SK-N-SH treated with all-trans-retinoic acid at 6 μM for 48 hours (cell line): ENCODE measurements at regions not wholly inside any gene's neighbourhood (a gene's known extent, or its start where the extent isn't known, plus 50 kb on each side); places are given as distances from the start of the nearest gene placed in this dataset.

Experiments
- ATAC-seq: fragments of 200-7000 bp; cut with Tn5 transposase; 3 replicates; pipeline ENCODE4 v1.9.1; 2020; ENCODE audit warnings: mild to moderate bottlenecking, moderate library complexity
- ARNTL ChIP-seq: fragments of 450-650 bp; formaldehyde crosslinking; IDR thresholded peaks from 2 replicates; pipeline ENCODE4 v1.5.0; 2020; ENCODE audit warnings: low read depth, mild to moderate bottlenecking, moderate library complexity, borderline replicate concordance
- BACH2 ChIP-seq: fragments of 250-450 bp; sonication (Bioruptor Pico); IDR thresholded peaks from 2 replicates; pipeline ENCODE4 v1.9.0; 2021; ENCODE audit warnings: mild to moderate bottlenecking, borderline replicate concordance
- CREB5 ChIP-seq: fragments of 250-450 bp; sonication (Bioruptor Pico); IDR thresholded peaks from 2 replicates; pipeline ENCODE4 v1.5.1; 2020; ENCODE audit warnings: low read depth, mild to moderate bottlenecking, moderate library complexity
- ESRRG ChIP-seq: fragments of 250-450 bp; sonication (Bioruptor Pico); IDR thresholded peaks from 2 replicates; pipeline ENCODE4 v1.6.1; 2021; ENCODE audit warnings: mild to moderate bottlenecking
- OSR1 ChIP-seq: fragments of 250-450 bp; sonication (Bioruptor Pico); IDR thresholded peaks from 2 replicates; pipeline ENCODE4 v1.8.0; 2022; ENCODE audit warnings: moderate library complexity, mild to moderate bottlenecking, inconsistent platforms
- POU6F1 ChIP-seq: fragments of 250-450 bp; sonication (Bioruptor Pico); IDR thresholded peaks from 2 replicates; pipeline ENCODE4 v1.8.0; 2021; ENCODE audit warnings: low read depth, mild to moderate bottlenecking, moderate library complexity, borderline replicate concordance
- PPARA ChIP-seq: fragments of 250-450 bp; sonication (Bioruptor Pico); IDR thresholded peaks from 2 replicates; pipeline ENCODE4 v1.5.0; 2020; ENCODE audit warnings: mild to moderate bottlenecking, borderline replicate concordance
- RARB ChIP-seq: fragments of 250-450 bp; sonication (Bioruptor Pico); IDR thresholded peaks from 2 replicates; pipeline ENCODE4 v1.8.0; 2021; ENCODE audit warnings: mild to moderate bottlenecking, moderate library complexity
- SNAI2 ChIP-seq: fragments of 250-450 bp; sonication (Bioruptor Pico); IDR thresholded peaks from 2 replicates; pipeline ENCODE4 v1.5.0; 2020; ENCODE audit warnings: mild to moderate bottlenecking, moderate library complexity
- TCF4 ChIP-seq: fragments of 250-450 bp; sonication (Bioruptor Pico); IDR thresholded peaks from 2 replicates; pipeline ENCODE4 v1.8.0; 2021; ENCODE audit warnings: mild to moderate bottlenecking, moderate library complexity, borderline replicate concordance
- TOX ChIP-seq: fragments of 250-450 bp; sonication (Bioruptor Pico); IDR thresholded peaks from 2 replicates; pipeline ENCODE4 v1.8.0; 2021; ENCODE audit warnings: mild to moderate bottlenecking, moderate library complexity, borderline replicate concordance
- ZC3H10 ChIP-seq: fragments of 250-450 bp; sonication (Bioruptor Pico); IDR thresholded peaks from 2 replicates; pipeline ENCODE4 v1.5.1; 2021; ENCODE audit warnings: mild to moderate bottlenecking, moderate library complexity
- ZFP30 ChIP-seq: fragments of 450-650 bp; formaldehyde crosslinking; IDR thresholded peaks from 2 replicates; pipeline ENCODE4 v1.5.0; 2022; ENCODE audit warnings: mild to moderate bottlenecking, moderate library complexity
- ZNF70 ChIP-seq: fragments of 450-650 bp; formaldehyde crosslinking; IDR thresholded peaks from 2 replicates; pipeline ENCODE4 v1.5.0; 2020; ENCODE audit warnings: mild to moderate bottlenecking, moderate library complexity
- ZNF8 ChIP-seq: fragments of 450-650 bp; formaldehyde crosslinking; IDR thresholded peaks from 2 replicates; pipeline ENCODE4 v1.5.0; 2020; ENCODE audit warnings: mild to moderate bottlenecking, moderate library complexity
- TF ChIP-seq, protein P1 (sequence below): fragments of 250-450 bp; sonication (Bioruptor Pico); IDR thresholded peaks from 2 replicates; pipeline ENCODE4 v1.5.0; 2020; ENCODE audit warnings: mild to moderate bottlenecking, moderate library complexity
- TF ChIP-seq, protein P2 (sequence below): fragments of 250-450 bp; sonication (Bioruptor Pico); IDR thresholded peaks from 2 replicates; pipeline ENCODE4 v1.8.0; 2020; ENCODE audit warnings: mild to moderate bottlenecking, moderate library complexity, borderline replicate concordance

GRCh38 chr4:11768251-11768972 lies 339.7 kb upstream of the HS3ST1 start:
- TF ChIP-seq ZC3H10 (CRISPR knock-in tag) (no peak), ARNTL (CRISPR knock-in tag) (no peak), ZFP30 (CRISPR knock-in tag) (no peak), ZNF70 (CRISPR knock-in tag) (no peak)
- TF ChIP-seq, protein P1, sequence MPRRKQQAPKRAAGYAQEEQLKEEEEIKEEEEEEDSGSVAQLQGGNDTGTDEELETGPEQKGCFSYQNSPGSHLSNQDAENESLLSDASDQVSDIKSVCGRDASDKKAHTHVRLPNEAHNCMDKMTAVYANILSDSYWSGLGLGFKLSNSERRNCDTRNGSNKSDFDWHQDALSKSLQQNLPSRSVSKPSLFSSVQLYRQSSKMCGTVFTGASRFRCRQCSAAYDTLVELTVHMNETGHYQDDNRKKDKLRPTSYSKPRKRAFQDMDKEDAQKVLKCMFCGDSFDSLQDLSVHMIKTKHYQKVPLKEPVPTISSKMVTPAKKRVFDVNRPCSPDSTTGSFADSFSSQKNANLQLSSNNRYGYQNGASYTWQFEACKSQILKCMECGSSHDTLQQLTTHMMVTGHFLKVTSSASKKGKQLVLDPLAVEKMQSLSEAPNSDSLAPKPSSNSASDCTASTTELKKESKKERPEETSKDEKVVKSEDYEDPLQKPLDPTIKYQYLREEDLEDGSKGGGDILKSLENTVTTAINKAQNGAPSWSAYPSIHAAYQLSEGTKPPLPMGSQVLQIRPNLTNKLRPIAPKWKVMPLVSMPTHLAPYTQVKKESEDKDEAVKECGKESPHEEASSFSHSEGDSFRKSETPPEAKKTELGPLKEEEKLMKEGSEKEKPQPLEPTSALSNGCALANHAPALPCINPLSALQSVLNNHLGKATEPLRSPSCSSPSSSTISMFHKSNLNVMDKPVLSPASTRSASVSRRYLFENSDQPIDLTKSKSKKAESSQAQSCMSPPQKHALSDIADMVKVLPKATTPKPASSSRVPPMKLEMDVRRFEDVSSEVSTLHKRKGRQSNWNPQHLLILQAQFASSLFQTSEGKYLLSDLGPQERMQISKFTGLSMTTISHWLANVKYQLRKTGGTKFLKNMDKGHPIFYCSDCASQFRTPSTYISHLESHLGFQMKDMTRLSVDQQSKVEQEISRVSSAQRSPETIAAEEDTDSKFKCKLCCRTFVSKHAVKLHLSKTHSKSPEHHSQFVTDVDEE (CRISPR knock-in tag): no peak
- no peak for ATAC-seq

DNA sequence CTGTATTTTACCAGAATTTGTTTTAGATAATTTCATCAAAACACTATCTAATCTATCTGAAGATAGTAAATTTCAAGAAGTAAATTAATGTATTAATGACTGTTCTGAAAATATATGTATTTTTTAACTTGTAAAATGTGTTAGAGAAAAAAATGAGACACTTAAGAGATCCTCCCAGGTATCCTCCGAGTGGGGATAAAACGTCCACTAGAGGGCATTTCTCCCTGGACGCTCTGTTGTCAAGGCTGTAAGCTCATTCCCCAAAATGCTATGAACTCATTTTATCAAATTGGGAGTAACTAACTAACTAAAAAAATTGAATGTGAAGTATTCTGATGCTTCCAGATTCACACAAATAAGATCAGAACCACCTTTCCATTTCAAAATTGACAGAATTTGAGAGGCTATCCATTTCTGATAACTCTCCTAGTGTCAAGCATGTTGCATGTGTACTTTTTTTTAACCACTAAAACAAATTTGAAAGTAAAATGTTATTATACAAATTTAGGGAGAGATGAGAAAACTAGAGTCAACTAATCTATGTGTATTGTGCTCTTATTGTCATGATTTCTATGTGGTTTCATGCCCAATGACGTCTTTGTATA lies 337.3 kb upstream of the HS3ST1 start:
- no peak for ATAC-seq
- TF ChIP-seq OSR1 (CRISPR knock-in tag) (no peak), CREB5 (no peak)

GRCh38 chr4:11748164-11748872 lies 319.6 kb upstream of the HS3ST1 start:
- ATAC-seq: no peak
- TF ChIP-seq BACH2 (CRISPR knock-in tag) (no peak), ZNF8 (CRISPR knock-in tag) (no peak), ZNF70 (CRISPR knock-in tag) (no peak), SNAI2 (CRISPR knock-in tag) (no peak), TCF4 (CRISPR knock-in tag) (no peak), RARB (no peak), ZFP30 (CRISPR knock-in tag) (no peak)
- TF ChIP-seq, protein P2, sequence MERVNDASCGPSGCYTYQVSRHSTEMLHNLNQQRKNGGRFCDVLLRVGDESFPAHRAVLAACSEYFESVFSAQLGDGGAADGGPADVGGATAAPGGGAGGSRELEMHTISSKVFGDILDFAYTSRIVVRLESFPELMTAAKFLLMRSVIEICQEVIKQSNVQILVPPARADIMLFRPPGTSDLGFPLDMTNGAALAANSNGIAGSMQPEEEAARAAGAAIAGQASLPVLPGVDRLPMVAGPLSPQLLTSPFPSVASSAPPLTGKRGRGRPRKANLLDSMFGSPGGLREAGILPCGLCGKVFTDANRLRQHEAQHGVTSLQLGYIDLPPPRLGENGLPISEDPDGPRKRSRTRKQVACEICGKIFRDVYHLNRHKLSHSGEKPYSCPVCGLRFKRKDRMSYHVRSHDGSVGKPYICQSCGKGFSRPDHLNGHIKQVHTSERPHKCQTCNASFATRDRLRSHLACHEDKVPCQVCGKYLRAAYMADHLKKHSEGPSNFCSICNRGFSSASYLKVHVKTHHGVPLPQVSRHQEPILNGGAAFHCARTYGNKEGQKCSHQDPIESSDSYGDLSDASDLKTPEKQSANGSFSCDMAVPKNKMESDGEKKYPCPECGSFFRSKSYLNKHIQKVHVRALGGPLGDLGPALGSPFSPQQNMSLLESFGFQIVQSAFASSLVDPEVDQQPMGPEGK (CRISPR knock-in tag): no peak
- TF ChIP-seq, protein P1 (CRISPR knock-in tag): no peak

DNA sequence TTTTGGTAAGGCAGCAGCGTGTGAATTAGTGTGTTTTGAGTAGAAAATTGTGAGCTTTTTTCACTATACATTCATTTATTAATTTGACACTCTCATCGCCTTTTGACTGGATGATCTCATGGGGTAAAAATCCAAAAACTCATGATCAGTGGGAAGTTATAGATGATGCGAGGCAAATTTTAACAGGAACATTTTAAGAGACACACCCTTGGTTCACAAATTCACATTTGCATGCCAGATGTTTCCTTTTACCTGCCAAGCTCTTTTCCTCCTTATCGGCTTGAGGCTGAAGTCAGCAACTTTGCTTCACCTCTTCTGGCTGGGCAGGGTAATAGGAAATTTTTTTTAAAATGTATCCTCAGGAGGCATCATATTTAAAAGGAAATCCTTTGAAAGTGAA lies 318.0 kb upstream of the HS3ST1 start:
- no peak for ATAC-seq
- TF ChIP-seq PPARA (no peak), OSR1 (CRISPR knock-in tag) (no peak), ZNF8 (CRISPR knock-in tag) (no peak), ESRRG (no peak), ZC3H10 (CRISPR knock-in tag) (no peak), RARB (no peak), TOX (CRISPR knock-in tag) (no peak), POU6F1 (CRISPR knock-in tag) (no peak)
